HepG2 (cell line): ENCODE measurements at regions not wholly inside any gene's neighbourhood (a gene's known extent, or its start where the extent isn't known, plus 50 kb on each side); places are given as distances from the start of the nearest gene placed in this dataset.

Source experiments
- BHLHE40 ChIP-seq: IDR thresholded peaks from 2 replicates; pipeline ENCODE4 v1.6.1; 2011; ENCODE audit warnings: low read length, improper control_type of control experiment
- ETV6 ChIP-seq: sonication (generic); formaldehyde crosslinking; conservative IDR thresholded peaks from 2 replicates; pipeline ENCODE4 v1.4.0; 2020; ENCODE audit warnings: missing genetic modification reagents
- HMG20A ChIP-seq: IDR thresholded peaks from 2 replicates; pipeline ENCODE4 v1.6.1; 2016; ENCODE audit warnings: borderline replicate concordance
- NCOA5 ChIP-seq: sonication (generic); formaldehyde crosslinking; IDR thresholded peaks from 2 replicates; pipeline ENCODE4 v1.4.0; 2020; ENCODE audit warnings: missing genetic modification reagents
- POLR2AphosphoS5 ChIP-seq: IDR thresholded peaks from 2 replicates; pipeline ENCODE4 v1.6.1; 2012; ENCODE audit warnings: low read depth, low read length
- SRF ChIP-seq: IDR thresholded peaks from 2 replicates; pipeline ENCODE4 v1.6.1; 2011; ENCODE audit warnings: mild to moderate bottlenecking, low read depth, low read length, moderate library complexity
- TF ChIP-seq, protein P1 (sequence below): sonication (generic); formaldehyde crosslinking; IDR thresholded peaks from 2 replicates; pipeline ENCODE4 v1.4.0; 2020; ENCODE audit warnings: missing genetic modification reagents
- TF ChIP-seq, protein P2 (sequence below): sonication (generic); formaldehyde crosslinking; IDR thresholded peaks from 2 replicates; pipeline ENCODE4 v1.5.0; 2020; ENCODE audit warnings: mild to moderate bottlenecking, missing genetic modification reagents, moderate library complexity

DNA sequence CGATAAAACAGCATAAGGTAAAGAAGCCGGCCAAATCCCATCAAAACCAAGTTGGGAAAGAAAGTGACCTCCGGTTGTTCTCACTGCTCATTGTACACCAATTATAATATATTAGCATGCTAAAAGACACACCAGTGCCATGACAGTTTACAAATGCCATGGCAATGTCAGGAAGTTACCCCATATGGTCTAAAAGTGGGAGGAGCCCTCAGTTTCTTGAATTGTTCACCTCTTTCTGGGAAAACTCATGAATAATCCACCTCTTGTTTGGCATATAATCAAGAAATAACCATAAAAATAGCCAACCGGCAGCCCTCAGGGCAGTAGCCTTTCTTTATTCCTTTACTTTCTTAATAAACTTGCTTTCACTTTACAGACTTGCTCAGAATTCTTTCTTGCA is 544.9 kb upstream of the SETBP1 start:
- TF ChIP-seq ETV6 (CRISPR knock-in tag) (no peak), POLR2AphosphoS5 (no peak), BHLHE40 (no peak), SRF (no peak), NCOA5 (CRISPR knock-in tag) (no peak), HMG20A (CRISPR knock-in tag) (no peak)
- TF ChIP-seq, protein P1, sequence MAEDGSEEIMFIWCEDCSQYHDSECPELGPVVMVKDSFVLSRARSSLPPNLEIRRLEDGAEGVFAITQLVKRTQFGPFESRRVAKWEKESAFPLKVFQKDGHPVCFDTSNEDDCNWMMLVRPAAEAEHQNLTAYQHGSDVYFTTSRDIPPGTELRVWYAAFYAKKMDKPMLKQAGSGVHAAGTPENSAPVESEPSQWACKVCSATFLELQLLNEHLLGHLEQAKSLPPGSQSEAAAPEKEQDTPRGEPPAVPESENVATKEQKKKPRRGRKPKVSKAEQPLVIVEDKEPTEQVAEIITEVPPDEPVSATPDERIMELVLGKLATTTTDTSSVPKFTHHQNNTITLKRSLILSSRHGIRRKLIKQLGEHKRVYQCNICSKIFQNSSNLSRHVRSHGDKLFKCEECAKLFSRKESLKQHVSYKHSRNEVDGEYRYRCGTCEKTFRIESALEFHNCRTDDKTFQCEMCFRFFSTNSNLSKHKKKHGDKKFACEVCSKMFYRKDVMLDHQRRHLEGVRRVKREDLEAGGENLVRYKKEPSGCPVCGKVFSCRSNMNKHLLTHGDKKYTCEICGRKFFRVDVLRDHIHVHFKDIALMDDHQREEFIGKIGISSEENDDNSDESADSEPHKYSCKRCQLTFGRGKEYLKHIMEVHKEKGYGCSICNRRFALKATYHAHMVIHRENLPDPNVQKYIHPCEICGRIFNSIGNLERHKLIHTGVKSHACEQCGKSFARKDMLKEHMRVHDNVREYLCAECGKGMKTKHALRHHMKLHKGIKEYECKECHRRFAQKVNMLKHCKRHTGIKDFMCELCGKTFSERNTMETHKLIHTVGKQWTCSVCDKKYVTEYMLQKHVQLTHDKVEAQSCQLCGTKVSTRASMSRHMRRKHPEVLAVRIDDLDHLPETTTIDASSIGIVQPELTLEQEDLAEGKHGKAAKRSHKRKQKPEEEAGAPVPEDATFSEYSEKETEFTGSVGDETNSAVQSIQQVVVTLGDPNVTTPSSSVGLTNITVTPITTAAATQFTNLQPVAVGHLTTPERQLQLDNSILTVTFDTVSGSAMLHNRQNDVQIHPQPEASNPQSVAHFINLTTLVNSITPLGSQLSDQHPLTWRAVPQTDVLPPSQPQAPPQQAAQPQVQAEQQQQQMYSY (CRISPR knock-in tag), result no peak
- TF ChIP-seq, protein P2, sequence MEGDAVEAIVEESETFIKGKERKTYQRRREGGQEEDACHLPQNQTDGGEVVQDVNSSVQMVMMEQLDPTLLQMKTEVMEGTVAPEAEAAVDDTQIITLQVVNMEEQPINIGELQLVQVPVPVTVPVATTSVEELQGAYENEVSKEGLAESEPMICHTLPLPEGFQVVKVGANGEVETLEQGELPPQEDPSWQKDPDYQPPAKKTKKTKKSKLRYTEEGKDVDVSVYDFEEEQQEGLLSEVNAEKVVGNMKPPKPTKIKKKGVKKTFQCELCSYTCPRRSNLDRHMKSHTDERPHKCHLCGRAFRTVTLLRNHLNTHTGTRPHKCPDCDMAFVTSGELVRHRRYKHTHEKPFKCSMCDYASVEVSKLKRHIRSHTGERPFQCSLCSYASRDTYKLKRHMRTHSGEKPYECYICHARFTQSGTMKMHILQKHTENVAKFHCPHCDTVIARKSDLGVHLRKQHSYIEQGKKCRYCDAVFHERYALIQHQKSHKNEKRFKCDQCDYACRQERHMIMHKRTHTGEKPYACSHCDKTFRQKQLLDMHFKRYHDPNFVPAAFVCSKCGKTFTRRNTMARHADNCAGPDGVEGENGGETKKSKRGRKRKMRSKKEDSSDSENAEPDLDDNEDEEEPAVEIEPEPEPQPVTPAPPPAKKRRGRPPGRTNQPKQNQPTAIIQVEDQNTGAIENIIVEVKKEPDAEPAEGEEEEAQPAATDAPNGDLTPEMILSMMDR (CRISPR knock-in tag), result no peak
